DMS79 (cell line): ENCODE measurements at regions not wholly inside any gene's neighbourhood (a gene's known extent, or its start where the extent isn't known, plus 50 kb on each side); places are given as distances from the start of the nearest gene placed in this dataset.
"Not testable (repeated sequence)": the region's sequence is repeated elsewhere in the genome, so short reads cannot be mapped to it uniquely, and the experiment has no call there.

ENCODE experiments used
- DNase-seq: peaks from one replicate; lab custom pipeline; 2025; lab: John Stamatoyannopoulos, UW

GRCh38 chr12:131192951-131193350 is 239.2 kb downstream of the ADGRD1 start:
- DNase-seq = no peak

DNA sequence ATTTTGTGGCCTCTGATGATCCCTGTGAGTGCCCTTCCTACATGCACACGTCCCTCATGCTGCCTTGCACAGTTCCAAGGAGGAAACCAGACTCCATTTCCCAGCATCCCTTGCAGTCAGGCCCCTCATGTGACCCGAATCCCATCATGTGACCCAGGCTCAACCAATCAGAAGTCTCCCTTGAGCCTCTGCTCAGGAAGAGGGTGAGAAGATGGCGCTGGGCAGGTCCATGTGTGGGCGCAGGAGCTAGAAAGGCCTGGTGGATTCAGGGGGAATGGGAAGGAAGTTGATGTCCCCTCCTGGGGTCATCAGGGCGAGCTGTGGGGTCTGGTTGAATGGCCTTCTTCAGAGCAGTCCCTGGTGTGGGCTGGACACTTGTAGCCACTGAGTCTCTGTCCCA is 240.5 kb downstream of the ADGRD1 start:
- no peak for DNase-seq

DNA sequence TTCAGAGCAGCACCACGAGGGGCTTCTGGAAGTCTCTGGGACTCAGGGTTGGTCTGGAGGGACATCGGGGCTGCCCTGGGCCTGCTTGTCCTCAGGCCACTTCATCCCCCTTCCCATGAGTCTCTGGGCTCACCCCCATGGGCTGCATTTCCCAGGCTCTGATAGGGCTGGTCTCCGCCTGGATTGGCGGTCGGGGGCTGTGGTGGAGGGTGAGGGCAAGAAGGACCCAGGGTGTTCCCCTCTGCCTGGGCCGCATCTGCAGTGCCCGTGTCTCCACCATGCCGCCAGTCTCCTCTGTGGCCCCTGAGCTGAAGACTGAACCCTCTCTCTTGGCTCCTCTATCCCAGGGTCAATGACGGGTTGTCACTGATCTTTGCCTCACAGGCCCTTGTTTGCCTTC is 242.1 kb downstream of the ADGRD1 start:
- DNase-seq = no peak

DNA sequence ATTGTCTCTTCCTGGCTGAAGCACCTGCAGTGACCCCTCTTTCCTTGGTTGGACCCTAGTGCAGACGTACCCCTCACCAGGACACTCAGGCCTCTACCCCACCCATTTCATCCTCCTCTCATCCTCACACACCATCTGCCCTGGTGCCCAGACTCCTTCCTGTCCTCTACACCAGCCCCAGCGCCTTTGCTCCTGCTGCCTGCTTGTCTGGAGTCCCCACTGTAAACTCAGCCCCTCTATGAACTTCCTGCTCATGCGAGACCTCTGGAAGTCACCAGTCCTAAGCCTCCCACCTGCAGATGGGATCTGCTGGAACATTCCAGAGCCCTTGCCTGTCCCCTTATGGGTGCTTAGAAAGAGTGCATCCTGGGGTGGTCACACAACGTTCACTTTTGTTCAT is 242.5 kb downstream of the ADGRD1 start:
- no peak for DNase-seq

- DNase-seq = no peak
Observed at GRCh38 chr12:131197490-131197889, 243.8 kb downstream of the ADGRD1 start.

GRCh38 chr12:131199221-131199620 is 245.5 kb downstream of the ADGRD1 start:
- DNase-seq = no peak

GRCh38 chr12:131201912-131202311 is 248.2 kb downstream of the ADGRD1 start:
- DNase-seq = not testable (repeated sequence)

GRCh38 chr12:131202592-131203378 is 249.1 kb downstream of the ADGRD1 start:
- DNase-seq = no peak

DNA sequence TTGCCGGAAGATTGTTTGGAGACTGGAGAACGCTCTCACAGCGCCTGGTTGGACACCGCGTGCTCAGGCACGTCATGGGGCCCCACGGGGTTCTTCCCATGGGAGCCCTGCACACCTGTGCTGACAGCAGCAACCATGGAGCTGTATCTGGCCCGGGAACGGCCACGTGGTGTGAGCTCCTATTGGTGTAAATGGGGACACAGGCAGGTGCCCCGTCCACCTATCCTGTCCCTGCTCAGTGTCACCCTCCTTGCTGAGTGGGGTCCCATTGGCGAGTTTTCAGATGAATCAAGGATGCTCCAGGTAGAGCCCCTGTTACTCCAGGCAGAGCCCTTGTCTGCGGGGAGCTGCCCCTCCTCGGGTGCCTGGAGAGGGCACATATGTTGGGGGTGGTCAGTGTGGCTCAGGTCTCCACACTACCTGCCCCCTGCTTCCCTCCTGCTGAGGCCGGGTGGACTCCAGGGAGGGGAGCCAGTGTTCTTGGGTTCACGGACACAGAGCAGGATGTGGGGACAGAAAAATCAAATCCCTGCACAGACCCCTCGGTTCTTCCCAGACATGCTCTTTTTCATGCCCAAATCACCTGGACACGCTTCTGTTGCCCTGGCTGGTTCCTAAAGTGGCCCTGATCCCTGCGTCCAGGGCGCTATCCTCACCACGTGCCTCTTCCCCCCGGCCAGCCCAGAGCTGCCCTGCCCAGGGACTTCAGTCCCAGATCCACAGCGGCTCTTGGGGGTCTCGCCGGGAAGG is 250.1 kb downstream of the ADGRD1 start:
- no peak for DNase-seq

DNA sequence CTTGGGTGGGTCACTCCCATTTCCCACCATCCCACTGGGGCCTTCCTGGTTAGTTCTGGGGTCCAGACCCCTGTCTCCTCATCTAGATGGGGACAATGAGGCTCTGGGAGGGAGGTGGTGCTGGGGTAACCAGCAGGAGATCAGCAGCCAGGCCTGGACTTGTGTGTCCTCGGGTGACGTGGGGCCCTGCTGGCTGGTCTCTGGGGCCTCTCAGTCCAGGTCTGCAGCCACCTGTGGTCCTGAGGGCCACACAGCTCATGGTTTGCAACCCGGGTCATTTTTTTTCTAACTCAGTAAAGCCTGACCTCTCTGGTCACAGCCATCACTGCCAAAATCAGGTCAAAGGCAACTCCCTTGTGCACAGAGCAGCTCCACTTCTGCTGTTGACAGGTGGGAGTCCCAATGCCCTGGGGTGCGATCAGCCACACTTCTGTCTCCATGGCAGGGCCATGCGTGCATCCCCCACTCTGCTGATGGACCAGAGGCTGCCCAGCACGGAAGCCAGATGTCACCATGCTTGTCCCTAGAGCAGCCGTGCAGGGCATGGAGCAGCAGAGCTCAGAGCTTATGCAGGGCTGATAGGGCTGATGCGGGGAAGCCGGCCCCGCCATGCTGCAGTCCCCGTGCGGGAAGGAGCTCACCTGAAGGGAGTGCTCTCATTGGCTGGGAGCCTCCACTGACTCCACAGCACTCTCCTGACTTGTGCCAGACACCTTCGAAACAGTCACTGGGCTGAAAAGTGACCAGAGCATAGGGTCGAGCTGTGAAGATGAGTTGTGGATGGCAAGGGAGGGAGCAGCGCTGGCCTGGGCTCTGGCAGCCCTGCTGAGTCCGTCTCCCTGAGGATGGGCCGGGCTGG is 250.9 kb downstream of the ADGRD1 start:
- DNase-seq = no peak

DNA sequence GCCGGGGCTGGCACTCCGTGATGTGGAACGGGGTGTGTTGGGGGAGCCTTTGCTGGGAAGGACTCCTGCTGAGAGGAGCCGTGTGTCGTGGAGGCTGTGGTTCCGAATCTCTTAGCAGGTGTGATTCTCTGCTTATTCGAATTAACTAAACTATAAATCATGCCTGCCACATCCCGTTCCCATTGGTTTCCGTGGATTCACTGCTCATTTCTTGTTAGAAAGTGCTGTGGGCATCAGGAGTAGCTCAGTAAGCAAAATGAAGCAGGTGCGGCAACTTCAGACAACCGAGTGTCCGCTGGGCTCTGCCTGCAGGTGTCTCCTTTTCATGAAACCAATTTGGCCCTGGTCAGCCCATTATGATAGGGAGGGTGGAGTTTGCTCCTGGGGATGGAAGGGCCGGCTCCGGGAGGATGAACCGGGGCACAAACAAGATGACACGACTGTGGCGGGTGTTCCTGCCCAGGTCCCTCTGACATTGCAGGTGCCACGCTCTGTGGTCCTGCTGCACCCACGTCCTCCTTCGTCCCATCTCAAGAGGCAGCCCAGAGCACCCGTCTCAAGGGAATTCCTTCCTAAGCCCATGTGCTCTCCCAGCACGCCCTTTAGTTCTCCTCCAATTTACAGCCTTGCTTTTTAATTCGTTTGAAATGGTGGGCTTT is 251.7 kb downstream of the ADGRD1 start:
- not testable (repeated sequence) for DNase-seq

DNA sequence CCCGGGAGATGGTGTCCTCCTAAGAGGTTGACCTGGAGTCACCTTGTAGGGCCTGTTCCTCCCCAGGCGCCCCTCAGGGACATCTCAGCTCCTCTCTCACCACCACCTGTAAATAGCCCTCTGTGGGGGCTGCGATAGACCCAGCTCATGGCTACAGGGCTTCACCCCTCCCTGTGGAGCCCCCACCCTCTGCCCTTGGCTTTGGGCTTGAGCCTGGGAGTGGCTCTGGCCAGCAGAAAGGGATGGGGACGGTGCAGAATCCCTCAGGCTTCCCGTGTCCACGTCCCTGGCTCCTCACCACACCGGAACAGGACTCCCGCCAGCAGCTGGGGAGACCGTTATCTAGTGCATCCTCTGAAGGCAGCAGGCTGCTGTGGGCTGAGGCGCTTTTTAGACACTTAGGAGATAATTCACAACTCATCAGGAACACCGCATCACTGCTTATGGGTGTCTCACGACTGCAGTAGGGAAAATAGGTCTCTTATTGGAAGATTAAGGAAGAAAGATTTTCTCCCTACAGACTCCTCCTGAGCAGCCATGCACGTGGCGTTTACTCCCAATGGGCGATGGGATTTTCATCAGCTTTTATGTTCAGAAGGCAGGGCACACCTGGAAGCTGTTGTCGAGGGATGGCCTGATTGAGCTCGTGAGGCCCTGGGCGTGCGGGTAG is 253.1 kb downstream of the ADGRD1 start:
- not testable (repeated sequence) for DNase-seq

- not testable (repeated sequence) for DNase-seq
Observed at GRCh38 chr12:131207300-131207660, 253.6 kb downstream of the ADGRD1 start.

DNA sequence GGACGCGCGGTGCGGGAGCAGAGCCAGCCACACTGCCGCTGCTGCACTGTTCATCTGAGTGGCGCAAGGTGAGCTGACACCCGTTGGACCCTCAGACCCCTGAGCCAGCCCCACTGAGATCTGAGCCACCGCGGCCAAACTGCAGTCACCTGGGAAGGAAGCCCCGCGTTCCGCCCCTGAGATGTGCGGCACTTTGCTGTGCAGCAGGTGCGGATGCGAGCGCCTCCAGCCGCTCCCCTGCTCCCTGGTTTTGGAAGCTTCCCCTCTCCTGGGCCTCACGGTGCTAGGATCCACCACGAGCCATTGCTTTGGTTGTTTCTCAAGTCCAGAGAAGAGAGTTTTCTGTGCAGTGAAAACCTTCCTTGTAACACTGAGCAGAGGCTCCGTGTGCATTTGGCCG is 254.1 kb downstream of the ADGRD1 start:
- not testable (repeated sequence) for DNase-seq

- no peak for DNase-seq
Observed at GRCh38 chr12:131208425-131208824, 254.7 kb downstream of the ADGRD1 start.

DNA sequence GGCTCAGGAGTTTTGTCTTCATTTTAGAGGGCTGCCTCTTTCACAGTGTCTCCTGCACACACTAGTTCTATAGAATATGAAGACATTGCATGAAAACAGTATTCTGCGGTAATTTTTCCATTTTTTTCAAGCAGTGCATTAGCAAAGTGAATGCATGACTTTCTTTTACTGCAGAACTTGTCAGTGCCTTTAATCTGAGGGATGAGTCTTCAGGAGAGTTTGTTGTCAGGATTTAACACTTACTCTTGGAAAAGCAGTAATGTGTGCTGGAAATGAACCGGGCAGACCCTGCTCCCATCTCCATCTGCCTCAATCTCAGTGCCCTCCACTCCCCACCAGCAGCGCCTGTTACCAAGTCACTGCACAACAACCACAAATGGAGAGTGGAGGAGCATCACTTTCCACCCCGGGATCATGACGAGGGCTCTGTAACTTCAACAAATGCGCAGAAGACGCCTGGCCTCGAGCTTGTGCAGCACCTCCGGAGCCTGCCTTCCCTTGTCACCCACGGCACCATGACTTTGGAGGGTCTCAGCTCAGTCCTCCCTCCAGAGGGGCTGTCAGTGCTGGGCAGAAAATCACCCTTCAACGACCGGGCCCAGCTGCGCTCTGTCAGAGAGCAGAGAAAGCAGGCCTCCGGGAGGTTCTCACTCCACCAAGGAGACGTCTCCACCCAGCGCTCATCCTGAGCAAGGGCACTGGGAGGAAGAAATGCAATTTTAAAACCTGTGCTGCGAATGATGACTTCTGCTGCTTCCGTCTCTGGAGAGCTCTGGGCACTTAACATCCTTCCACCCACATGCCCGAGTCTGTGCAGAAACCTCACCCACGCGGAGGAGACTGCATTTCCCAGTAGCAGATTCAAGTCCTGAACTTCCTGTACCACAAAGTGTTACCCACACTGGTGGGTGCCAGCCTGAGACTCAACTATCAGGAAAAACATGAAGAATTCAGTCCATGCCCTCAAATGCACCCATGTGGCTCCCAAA is 255.7 kb downstream of the ADGRD1 start:
- DNase-seq = no peak

GRCh38 chr12:131210506-131211339 is 257.0 kb downstream of the ADGRD1 start:
- DNase-seq = no peak

- no peak for DNase-seq
Observed at GRCh38 chr12:131211340-131211938, 257.7 kb downstream of the ADGRD1 start.

GRCh38 chr12:131213896-131214442 is 260.3 kb downstream of the ADGRD1 start:
- DNase-seq = no peak
